Mesenchymal stem cell (in vitro differentiated cells and primary cell): ENCODE measurements at regions not wholly inside any gene's neighbourhood (a gene's known extent, or its start where the extent isn't known, plus 50 kb on each side); places are given as distances from the start of the nearest gene placed in this dataset.

ENCODE experiments used
- DNase-seq: peaks from one replicate; pipeline ENCODE4 v3.0.0-alpha.2; 2013
- H2AFZ ChIP-seq: one replicate; pipeline ENCODE4 v1.6.1; 2013; ENCODE audit warnings: low read depth, mild to moderate bottlenecking, control low read depth, inconsistent platforms, low read length, moderate library complexity
- H2AK5ac ChIP-seq: 2 replicates; pipeline ENCODE4 v1.6.1; 2013; ENCODE audit warnings: low read length, moderate library complexity, mild to moderate bottlenecking, inconsistent platforms; ENCODE audit not compliant: severe bottlenecking
- H2BK120ac ChIP-seq: one replicate; pipeline ENCODE4 v1.6.1; 2013; ENCODE audit warnings: low read depth, mild to moderate bottlenecking, inconsistent platforms, low read length, moderate library complexity
- H2BK12ac ChIP-seq, 2 experiments: one replicate each; pipeline ENCODE4 v1.6.1; 2013; ENCODE audit warnings: inconsistent platforms in 2 of 2, low read length in 2 of 2, mild to moderate bottlenecking in 2 of 2, moderate library complexity in 2 of 2, control low read depth in 1 of 2
- H2BK15ac ChIP-seq: one replicate; pipeline ENCODE4 v1.6.1; 2013; ENCODE audit warnings: mild to moderate bottlenecking, low read depth, inconsistent platforms; ENCODE audit not compliant: poor library complexity, severe bottlenecking
- H2BK5ac ChIP-seq: 2 replicates; pipeline ENCODE4 v1.6.1; 2013; ENCODE audit warnings: low read depth, mild to moderate bottlenecking, low read length, control low read depth, inconsistent platforms; ENCODE audit not compliant: poor library complexity, severe bottlenecking
- H3K14ac ChIP-seq, 2 experiments: one replicate each; pipeline ENCODE4 v1.6.1; 2013; ENCODE audit warnings: inconsistent platforms in 2 of 2, low read length in 2 of 2, control low read depth in 1 of 2, mild to moderate bottlenecking in 1 of 2, moderate library complexity in 1 of 2
- H3K18ac ChIP-seq, 2 experiments: one replicate each; pipeline ENCODE4 v1.6.1; 2013; ENCODE audit warnings: inconsistent platforms in 2 of 2, low read length in 2 of 2, control low read depth in 1 of 2, low read depth in 1 of 2, mild to moderate bottlenecking in 1 of 2
- H3K23ac ChIP-seq, 2 experiments: one replicate each; pipeline ENCODE4 v1.6.1; 2013; ENCODE audit warnings: inconsistent platforms in 2 of 2, low read length in 2 of 2, mild to moderate bottlenecking in 2 of 2, moderate library complexity in 2 of 2, control low read depth in 1 of 2
- H3K27ac ChIP-seq: 2 replicates; pipeline ENCODE4 v1.5.1; 2013; ENCODE audit warnings: mild to moderate bottlenecking, moderate library complexity, low read length, control low read depth, inconsistent platforms; ENCODE audit not compliant: poor library complexity, severe bottlenecking
- H3K27me3 ChIP-seq, 2 experiments: 2 replicates each; pipeline versions ENCODE4 v1.6.1 to v1.7.0; 2013; ENCODE audit warnings: low read length in 2 of 2, mild to moderate bottlenecking in 2 of 2, moderate library complexity in 2 of 2, control low read depth in 1 of 2, inconsistent platforms in 1 of 2; ENCODE audit not compliant: control insufficient read depth in 1 of 2, insufficient read depth in 1 of 2
- H3K36me3 ChIP-seq, 2 experiments: 2 replicates each; pipeline versions ENCODE4 v1.6.1 to v1.7.0; 2013; ENCODE audit warnings: low read length in 2 of 2, control low read depth in 1 of 2, inconsistent platforms in 1 of 2, low read depth in 1 of 2, mild to moderate bottlenecking in 1 of 2; ENCODE audit not compliant: insufficient read depth in 2 of 2, control insufficient read depth in 1 of 2
- H3K4ac ChIP-seq, 2 experiments: one replicate each; pipeline ENCODE4 v1.6.1; 2013; ENCODE audit warnings: inconsistent platforms in 2 of 2, low read length in 2 of 2, mild to moderate bottlenecking in 2 of 2, moderate library complexity in 2 of 2, control low read depth in 1 of 2, low read depth in 1 of 2
- H3K4me1 ChIP-seq: 2 replicates; pipeline ENCODE4 v1.6.1; 2013; ENCODE audit warnings: low read depth, low read length, control low read depth; ENCODE audit not compliant: control insufficient read depth, insufficient read depth
- H3K4me2 ChIP-seq: 2 replicates; pipeline ENCODE4 v1.6.1; 2013; ENCODE audit warnings: low read length, mild to moderate bottlenecking, inconsistent platforms; ENCODE audit not compliant: poor library complexity, severe bottlenecking
- H3K4me3 ChIP-seq, 2 experiments: 2 replicates each; pipeline versions ENCODE4 v1.5.1 to v1.7.0; 2013; ENCODE audit warnings: low read length in 2 of 2, mild to moderate bottlenecking in 2 of 2, control low read depth in 1 of 2, low read depth in 1 of 2; ENCODE audit not compliant: insufficient read depth in 1 of 2
- H3K79me1 ChIP-seq: replicated peaks from 2 replicates; pipeline ENCODE4 v1.6.1; 2013; ENCODE audit warnings: mild to moderate bottlenecking, control low read depth, low read length, inconsistent platforms; ENCODE audit not compliant: poor library complexity, severe bottlenecking
- H3K9ac ChIP-seq: 2 replicates; pipeline ENCODE4 v1.7.0; 2013; ENCODE audit warnings: mild to moderate bottlenecking, low read length, moderate library complexity
- H3K9me3 ChIP-seq: 2 replicates; pipeline ENCODE4 v1.7.0; 2013; ENCODE audit warnings: mild to moderate bottlenecking, low read length; ENCODE audit not compliant: control insufficient read depth
- H4K8ac ChIP-seq: one replicate; pipeline ENCODE4 v1.6.1; 2013; ENCODE audit warnings: inconsistent platforms, mild to moderate bottlenecking, low read length, moderate library complexity
- H4K91ac ChIP-seq: one replicate; pipeline ENCODE4 v1.6.1; 2013; ENCODE audit warnings: mild to moderate bottlenecking, low read length, inconsistent platforms
- WGBS: methylation state at CpG from one replicate; pipeline ENCODE4 v1.1.7; 2013; ENCODE audit warnings: mixed read lengths; 5-methylcytosine and 5-hydroxymethylcytosine counted together

DNA sequence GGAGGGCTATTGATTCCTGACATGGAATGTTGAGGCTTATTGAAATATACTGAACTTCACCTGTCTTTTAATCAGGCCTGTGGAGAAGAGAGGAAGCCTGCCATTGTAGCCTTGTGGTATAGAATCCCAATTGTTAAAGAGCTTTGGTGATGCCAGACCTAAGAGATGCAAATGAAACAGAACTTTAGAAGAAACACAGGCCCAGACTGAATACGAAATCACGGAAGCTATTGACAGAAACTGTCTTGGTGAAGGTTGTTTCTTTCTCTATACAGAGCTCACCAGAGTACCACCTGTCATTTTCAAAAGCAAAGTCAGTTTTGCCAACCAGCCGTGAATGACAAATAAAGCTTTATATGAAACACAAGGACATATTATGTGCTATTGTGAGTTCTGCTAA, 660.3 kb downstream of the ISL1 start:
- WGBS: no CpG with 5 or more reads among the region's 3 CpGs
- Histone ChIP-seq H3K18ac (no peak overlapping the region), H4K91ac (no peak overlapping the region), H3K27me3 (no peaks in the 10 kb centered on the region), H2BK12ac (no peak overlapping the region), H3K23ac (no peak overlapping the region), H3K4ac (no peak overlapping the region), H3K14ac (no peak overlapping the region), H3K9ac (no peak overlapping the region), H3K27ac (no peak overlapping the region), H3K4me2 (no peak overlapping the region), H3K4me1 (no peaks in the 10 kb centered on the region), H2BK120ac (no peak overlapping the region), H4K8ac (no peak overlapping the region), H2BK15ac (no peak overlapping the region), H3K36me3 (no peaks in the 10 kb centered on the region), H3K79me1 (no peaks in the 10 kb centered on the region), H2AFZ (no peak overlapping the region), H3K9me3 (no peaks in the 10 kb centered on the region), H2BK5ac (no peak overlapping the region), H2AK5ac (no peak overlapping the region), H3K4me3 (no peak overlapping the region)
- no peak for DNase-seq

GRCh38 chr5:52051759-52052158, 668.5 kb downstream of the ISL1 start:
- Histone ChIP-seq H3K27me3 (no peaks in the 10 kb centered on the region), H2BK15ac (no peak overlapping the region), H3K9me3 (no peaks in the 10 kb centered on the region), H3K4me1 (no peaks in the 10 kb centered on the region), H3K18ac (no peak overlapping the region), H3K36me3 (no peaks in the 10 kb centered on the region), H3K14ac (no peak overlapping the region), H4K91ac (no peak overlapping the region), H2BK12ac (no peak overlapping the region), H2BK120ac (no peak overlapping the region), H3K79me1 (no peaks in the 10 kb centered on the region), H3K9ac (no peak overlapping the region), H2AK5ac (no peak overlapping the region), H4K8ac (no peak overlapping the region), H2AFZ (no peak overlapping the region), H3K27ac (no peak overlapping the region), H3K4me2 (no peak overlapping the region), H3K4ac (no peak overlapping the region), H3K23ac (no peak overlapping the region), H3K4me3 (no peak overlapping the region), H2BK5ac (no peak overlapping the region)
- DNase-seq: no peak
- 100% methylated on average over 1 of the region's 3 CpGs for WGBS

DNA sequence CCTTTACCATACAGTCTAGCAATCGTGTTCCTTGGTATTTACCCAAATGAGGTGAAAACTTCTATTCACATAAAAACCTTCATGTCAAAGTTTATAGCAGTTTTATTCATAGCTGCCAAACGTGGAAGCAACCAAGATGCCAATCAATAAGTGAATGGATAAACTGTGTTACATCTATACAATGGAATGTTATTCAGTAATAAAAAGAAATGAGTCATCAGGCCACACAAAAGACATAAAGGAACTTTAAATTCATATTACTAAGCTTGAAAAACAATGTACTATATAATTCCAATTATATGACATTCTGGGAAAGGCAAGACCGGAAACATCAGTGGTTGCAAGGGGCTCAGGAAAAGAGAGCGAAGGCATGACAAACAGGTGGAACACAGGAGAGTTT, 679.9 kb downstream of the ISL1 start:
- Histone ChIP-seq H3K79me1 (no peaks in the 10 kb centered on the region), H3K18ac (no peak overlapping the region), H2AK5ac (no peak overlapping the region), H3K27me3 (no peaks in the 10 kb centered on the region), H3K23ac (no peak overlapping the region), H4K91ac (no peak overlapping the region), H3K36me3 (no peaks in the 10 kb centered on the region), H3K27ac (no peak overlapping the region), H3K4me2 (no peak overlapping the region), H2AFZ (no peak overlapping the region), H2BK120ac (no peak overlapping the region), H2BK12ac (no peak overlapping the region), H2BK5ac (no peak overlapping the region), H4K8ac (no peak overlapping the region), H3K9me3 (peaks cover 9% of the 10 kb centered on the region), H3K4me3 (no peak overlapping the region), H2BK15ac (no peak overlapping the region), H3K4ac (no peak overlapping the region), H3K9ac (no peak overlapping the region), H3K14ac (no peak overlapping the region), H3K4me1 (no peaks in the 10 kb centered on the region)
- WGBS: 50% methylated on average over 4 of the region's 4 CpGs
- no peak for DNase-seq

DNA sequence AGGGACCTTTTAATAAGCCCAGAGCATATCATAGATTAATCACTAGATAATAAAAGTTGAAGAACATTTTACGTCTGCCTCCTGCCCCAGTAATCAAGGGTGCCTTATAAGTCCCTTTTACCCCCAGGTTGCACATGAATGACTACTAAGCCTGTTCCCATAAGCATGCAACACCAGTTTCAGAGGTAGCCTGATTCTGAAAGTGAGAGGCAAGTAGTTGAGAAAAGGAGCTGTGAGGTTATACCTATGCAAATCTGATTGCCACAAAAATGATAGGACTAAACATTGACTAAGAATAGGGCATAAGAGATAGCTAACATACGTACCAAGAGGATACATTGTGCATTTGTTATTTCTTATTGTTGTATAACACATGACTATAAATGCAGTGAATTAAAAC, 681.9 kb downstream of the ISL1 start:
- Histone ChIP-seq H3K79me1 (no peaks in the 10 kb centered on the region), H2BK120ac (no peak overlapping the region), H3K14ac (no peak overlapping the region), H4K91ac (no peak overlapping the region), H3K9ac (no peak overlapping the region), H3K4me3 (no peak overlapping the region), H2BK12ac (no peak overlapping the region), H3K4me2 (no peak overlapping the region), H3K27ac (no peak overlapping the region), H2BK5ac (no peak overlapping the region), H2BK15ac (no peak overlapping the region), H3K4ac (no peak overlapping the region), H3K36me3 (no peaks in the 10 kb centered on the region), H3K27me3 (no peaks in the 10 kb centered on the region), H3K23ac (no peak overlapping the region), H3K9me3 (peaks cover 11% of the 10 kb centered on the region), H3K4me1 (no peaks in the 10 kb centered on the region), H2AK5ac (no peak overlapping the region), H4K8ac (no peak overlapping the region), H3K18ac (no peak overlapping the region), H2AFZ (no peak overlapping the region)
- no peak for DNase-seq
- no CpG with 5 or more reads among the region's 2 CpGs for WGBS
